ENCODE measurements at regions not wholly inside any gene's neighbourhood (a gene's known extent, or its start where the extent isn't known, plus 50 kb on each side); places are given as distances from the start of the nearest gene placed in this dataset.

- TF ChIP-seq CTCF (IDR thresholded peaks at IDR 0.05; ENCODE audit: poor library complexity, severe bottlenecking) (no peak), EP300 (conservative IDR thresholded peaks at IDR 0.05; ENCODE audit: poor library complexity, severe bottlenecking) (peak; percentile 88)
These were observed 590.4 kb upstream of the PLXNA2 start for GRCh38 chr1:208834381-208835096.
